ENCODE measurements at regions not wholly inside any gene's neighbourhood (a gene's known extent, or its start where the extent isn't known, plus 50 kb on each side); places are given as distances from the start of the nearest gene placed in this dataset.
"Not testable (repeated sequence)": the region's sequence is repeated elsewhere in the genome, so short reads cannot be mapped to it uniquely, and the experiment has no call there.

- Histone ChIP-seq H3K4me3 (ENCODE audit: low read depth, low read length) (no peak overlapping the region), H3K27me3 (ENCODE audit: insufficient read depth, low read depth, severe bottlenecking) (no peaks in the 10 kb centered on the region), H3K36me3 (no peaks in the 10 kb centered on the region), H3K9me3 (ENCODE audit: severe bottlenecking) (no peaks in the 10 kb centered on the region), H3K27ac (no peak overlapping the region)
- no peak for DNase-seq
- no peak for TF ChIP-seq CTCF (IDR thresholded peaks at IDR 0.05; ENCODE audit: low read depth, low read length)
Observed at GRCh38 chr4:128654465-128654864, 155.0 kb upstream of the JADE1 start.

DNA sequence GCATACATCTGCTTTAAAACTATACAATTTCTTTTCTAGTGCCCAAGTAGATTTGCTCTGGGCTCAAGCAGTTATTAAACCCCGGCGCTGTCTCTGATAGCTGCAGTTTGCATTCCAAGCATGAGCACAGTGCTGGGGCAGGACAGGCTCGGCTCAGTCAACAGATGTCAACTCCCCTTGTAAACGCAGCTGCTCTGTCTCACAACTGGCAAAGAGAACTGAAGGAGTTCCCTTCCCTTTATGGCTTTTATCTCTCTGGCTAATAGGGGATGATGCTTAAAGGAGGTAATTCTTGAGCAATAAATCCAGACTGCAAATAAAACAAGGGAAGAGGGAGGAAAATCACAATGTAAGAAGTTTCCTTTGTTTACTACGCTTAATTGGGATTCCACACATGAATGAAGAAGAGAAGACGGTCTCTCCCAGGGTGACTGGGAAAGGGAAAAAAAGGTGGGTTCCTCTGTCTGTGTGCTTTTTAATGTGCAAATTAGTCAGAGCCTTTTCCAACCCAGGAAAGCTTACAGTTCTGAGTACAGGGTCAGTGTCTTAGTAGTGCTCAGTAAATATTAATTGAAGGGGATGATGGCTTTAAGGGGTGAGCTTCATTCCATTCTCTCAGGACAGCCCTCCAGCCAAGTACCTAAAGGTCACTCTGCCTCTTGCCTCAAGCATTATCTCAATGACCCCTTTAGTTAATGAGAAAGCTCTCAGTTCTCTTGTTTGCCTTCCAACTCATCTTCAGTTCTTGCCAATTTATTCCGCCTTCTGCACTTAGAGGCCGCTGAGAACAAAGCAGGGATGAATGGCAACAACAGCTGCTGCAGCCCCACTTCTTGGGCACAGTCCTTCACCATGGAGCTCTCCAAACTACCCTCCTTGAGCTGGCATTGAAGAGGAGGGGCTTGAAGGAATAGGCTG is 155.7 kb upstream of the JADE1 start:
- no peak for TF ChIP-seq CTCF (IDR thresholded peaks at IDR 0.05; ENCODE audit: low read depth, low read length)
- no peak overlapping the region for H3K4me3 ChIP-seq (ENCODE audit: low read depth, low read length)
- peak; percentile 27 for DNase-seq
- no peaks in the 10 kb centered on the region for H3K36me3 ChIP-seq
- H3K9me3 ChIP-seq (ENCODE audit: severe bottlenecking): no peaks in the 10 kb centered on the region
- no peaks in the 10 kb centered on the region for H3K27me3 ChIP-seq (ENCODE audit: insufficient read depth, low read depth, severe bottlenecking)
- no peak overlapping the region for H3K27ac ChIP-seq

DNA sequence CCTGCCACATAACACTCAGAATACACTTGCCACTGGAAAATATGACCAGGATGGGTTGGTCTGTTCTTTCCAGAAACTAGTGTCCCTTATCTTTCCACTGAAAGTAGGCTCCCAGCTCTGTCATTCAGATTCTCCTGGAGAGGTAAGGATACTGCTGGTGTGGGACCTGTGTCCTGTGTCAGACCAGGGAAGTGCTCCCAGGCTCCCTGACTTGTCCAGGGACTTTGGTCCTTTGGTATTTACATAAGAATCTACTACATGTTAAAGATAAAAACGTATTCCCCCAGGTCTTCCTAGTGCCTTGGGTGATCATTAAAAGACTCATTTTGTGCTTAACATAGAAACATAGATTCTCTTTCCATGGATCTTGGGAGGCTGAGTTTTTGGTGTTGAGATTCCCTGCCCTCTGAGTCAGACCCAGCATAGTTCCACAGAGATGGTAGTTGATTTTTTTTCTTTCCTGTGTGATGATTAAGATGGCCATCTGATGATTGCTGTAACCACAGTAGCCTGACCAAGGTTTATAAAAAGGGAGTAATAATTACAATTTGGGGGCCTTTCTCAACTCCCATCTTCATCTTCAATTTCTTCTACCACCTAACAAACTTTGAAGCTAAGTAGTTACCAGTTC is 159.8 kb upstream of the JADE1 start:
- no peak overlapping the region for H3K4me3 ChIP-seq (ENCODE audit: low read depth, low read length)
- H3K36me3 ChIP-seq: no peaks in the 10 kb centered on the region
- no peak for DNase-seq
- no peak overlapping the region for H3K27ac ChIP-seq
- no peaks in the 10 kb centered on the region for H3K27me3 ChIP-seq (ENCODE audit: insufficient read depth, low read depth, severe bottlenecking)
- no peak for TF ChIP-seq CTCF (IDR thresholded peaks at IDR 0.05; ENCODE audit: low read depth, low read length)
- no peaks in the 10 kb centered on the region for H3K9me3 ChIP-seq (ENCODE audit: severe bottlenecking)

DNA sequence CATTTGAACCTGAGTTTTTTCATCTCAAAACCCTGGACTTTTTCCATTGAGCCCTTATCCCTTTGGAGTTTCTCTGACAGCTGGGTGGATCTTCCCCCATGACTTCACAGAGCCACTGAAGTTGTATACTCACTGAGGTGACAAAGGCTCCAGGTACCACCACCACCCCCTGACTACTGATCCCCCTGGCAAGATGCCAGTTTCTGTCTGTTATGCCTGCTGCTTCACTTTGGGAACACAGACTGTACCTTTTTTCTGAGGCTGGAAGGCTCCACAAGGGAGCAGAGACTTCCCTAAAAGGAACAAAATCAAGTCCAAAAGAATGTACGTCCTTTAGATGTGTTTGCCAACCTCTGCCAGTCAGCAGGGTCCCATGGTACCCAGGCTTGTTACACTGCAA is 160.3 kb upstream of the JADE1 start:
- Histone ChIP-seq H3K36me3 (no peaks in the 10 kb centered on the region), H3K27me3 (ENCODE audit: insufficient read depth, low read depth, severe bottlenecking) (no peaks in the 10 kb centered on the region), H3K27ac (no peak overlapping the region), H3K4me3 (ENCODE audit: low read depth, low read length) (no peak overlapping the region), H3K9me3 (ENCODE audit: severe bottlenecking) (no peaks in the 10 kb centered on the region)
- TF ChIP-seq CTCF (IDR thresholded peaks at IDR 0.05; ENCODE audit: low read depth, low read length): no peak
- DNase-seq: no peak

- H3K27ac ChIP-seq: no peak overlapping the region
- no peaks in the 10 kb centered on the region for H3K9me3 ChIP-seq (ENCODE audit: severe bottlenecking)
- TF ChIP-seq CTCF (IDR thresholded peaks at IDR 0.05; ENCODE audit: low read depth, low read length): no peak
- no peaks in the 10 kb centered on the region for H3K27me3 ChIP-seq (ENCODE audit: insufficient read depth, low read depth, severe bottlenecking)
- no peak overlapping the region for H3K4me3 ChIP-seq (ENCODE audit: low read depth, low read length)
- no peak for DNase-seq
- H3K36me3 ChIP-seq: no peaks in the 10 kb centered on the region
Observed at GRCh38 chr4:128648021-128648420, 161.5 kb upstream of the JADE1 start.

- H3K4me3 ChIP-seq (ENCODE audit: low read depth, low read length); H3K36me3 ChIP-seq; DNase-seq; H3K27ac ChIP-seq; H3K9me3 ChIP-seq (ENCODE audit: severe bottlenecking); H3K27me3 ChIP-seq (ENCODE audit: insufficient read depth, low read depth, severe bottlenecking): not testable (repeated sequence)
Observed at GRCh38 chr4:128646893-128647292, 162.6 kb upstream of the JADE1 start.
